HuH-7 (cell line): ENCODE measurements at regions not wholly inside any gene's neighbourhood (a gene's known extent, or its start where the extent isn't known, plus 50 kb on each side); places are given as distances from the start of the nearest gene placed in this dataset.
A peak's percentile ranks its signal among the peaks of the same experiment; 100 is the strongest.
"Not testable (repeated sequence)": the region's sequence is repeated elsewhere in the genome, so short reads cannot be mapped to it uniquely, and the experiment has no call there.

Source experiments
- DNase-seq: peaks from one replicate; pipeline ENCODE4 v3.0.0; 2011; ENCODE audit warnings: low spot score

DNA sequence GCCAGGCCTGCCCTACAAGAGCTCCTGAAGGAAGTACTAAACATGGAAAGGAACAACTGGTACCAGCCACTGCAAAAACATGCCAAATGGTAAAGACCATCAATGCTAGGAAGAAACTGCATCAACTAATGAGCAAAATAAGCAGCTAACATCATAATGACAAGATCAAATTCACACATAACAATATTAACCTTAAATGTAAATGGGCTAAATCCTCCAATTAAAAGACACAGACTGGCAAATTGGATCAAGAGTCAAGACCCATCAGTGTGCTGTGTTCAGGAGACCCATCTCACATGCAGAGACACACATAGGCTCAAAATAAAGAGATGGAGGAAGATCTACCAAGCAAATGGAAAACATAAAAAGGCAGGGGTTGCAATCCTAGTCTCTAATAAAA is 119.0 kb upstream of the CARMIL1 start:
- not testable (repeated sequence) for DNase-seq

DNA sequence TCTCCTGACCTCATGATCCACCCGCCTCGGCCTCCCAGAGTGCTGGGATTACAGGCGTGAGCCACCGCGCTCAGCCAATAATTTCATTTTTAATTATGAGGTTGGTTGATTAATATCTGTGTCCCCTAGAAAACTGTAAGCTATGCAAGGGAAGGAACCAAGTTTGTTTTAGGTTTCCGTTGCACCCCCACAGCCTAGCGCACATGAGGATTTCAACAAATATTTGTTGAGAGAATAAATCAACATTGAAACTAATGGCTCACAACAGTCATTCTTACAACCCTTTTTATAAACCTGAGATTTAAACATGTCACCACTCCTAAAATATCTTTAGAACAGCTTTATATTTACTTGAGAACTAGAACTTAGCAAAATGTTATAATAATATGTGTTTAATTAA is 114.0 kb upstream of the CARMIL1 start:
- no peak for DNase-seq

DNA sequence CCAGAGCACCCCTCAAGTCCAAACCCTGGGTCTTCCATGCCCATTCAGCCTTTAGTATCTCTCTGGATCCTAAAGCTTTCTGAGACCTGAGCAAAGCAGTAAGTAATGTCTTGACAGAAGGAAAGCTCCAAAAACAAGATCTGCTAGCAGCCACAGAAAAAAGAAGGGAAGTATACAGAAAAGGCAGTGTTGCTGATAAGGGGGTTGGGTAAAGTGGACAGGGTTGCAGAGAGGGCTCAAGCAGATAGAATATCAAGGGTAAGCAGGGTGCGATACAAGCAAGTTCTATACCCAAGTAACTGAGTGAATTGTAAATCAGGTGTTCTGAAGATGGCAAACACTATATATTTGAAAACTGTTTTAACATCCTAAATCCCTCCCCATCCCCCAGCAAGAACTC is 113.4 kb upstream of the CARMIL1 start:
- no peak for DNase-seq

DNA sequence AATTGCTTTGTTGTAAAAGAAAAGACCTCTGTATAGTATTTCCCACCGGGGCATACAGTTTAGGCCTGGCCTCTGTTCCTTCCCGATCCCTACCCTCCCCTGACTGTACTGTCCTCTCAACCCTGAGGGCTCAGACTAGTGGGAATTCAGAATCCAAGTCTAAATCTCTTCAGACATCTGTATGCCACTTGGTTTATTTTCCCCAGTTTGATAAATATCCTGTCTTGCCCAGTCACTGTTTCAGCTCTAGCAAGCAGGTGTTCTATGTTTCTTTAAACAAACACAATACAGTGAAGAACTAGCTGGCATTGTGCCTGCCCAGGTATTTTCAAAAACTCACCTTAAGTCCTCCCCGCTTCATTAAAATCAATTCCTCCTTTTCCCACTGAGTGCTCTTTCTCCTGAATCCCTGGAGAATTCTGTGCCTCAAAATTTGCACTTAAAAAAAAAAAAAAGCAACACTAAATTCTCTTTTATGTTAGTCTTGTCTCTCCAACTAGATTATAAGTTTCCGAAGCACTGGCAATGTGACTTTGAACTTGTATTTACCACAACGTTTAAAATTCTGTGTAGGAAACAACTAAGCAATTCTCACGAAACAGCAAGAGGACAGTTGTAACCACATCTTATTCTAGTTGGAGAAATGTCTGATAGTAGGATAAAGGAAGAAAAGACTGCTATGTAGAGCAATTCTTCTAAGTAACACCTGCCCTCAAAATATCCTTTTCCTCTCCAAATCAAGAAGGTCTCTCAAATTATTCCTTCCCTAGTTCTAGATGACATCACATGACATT is 112.0 kb upstream of the CARMIL1 start:
- no peak for DNase-seq

DNA sequence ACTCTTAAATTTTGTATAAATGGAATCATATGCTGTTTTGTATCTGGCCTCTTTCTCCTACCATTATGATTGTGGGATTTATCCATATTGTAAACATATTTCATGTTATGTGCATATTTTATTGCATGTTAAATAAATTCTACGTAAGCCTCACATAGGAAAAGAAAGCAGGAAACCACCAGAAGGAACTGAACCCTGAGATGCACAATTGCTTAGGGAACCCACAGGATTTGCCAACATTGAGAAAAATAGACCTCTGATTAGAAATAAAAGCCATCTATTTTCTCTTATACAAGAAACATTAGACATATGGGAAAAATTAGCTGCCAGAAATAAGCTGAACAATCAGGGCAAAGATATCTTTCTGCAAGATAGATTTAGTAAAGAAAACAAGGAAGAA is 111.2 kb upstream of the CARMIL1 start:
- no peak for DNase-seq

DNA sequence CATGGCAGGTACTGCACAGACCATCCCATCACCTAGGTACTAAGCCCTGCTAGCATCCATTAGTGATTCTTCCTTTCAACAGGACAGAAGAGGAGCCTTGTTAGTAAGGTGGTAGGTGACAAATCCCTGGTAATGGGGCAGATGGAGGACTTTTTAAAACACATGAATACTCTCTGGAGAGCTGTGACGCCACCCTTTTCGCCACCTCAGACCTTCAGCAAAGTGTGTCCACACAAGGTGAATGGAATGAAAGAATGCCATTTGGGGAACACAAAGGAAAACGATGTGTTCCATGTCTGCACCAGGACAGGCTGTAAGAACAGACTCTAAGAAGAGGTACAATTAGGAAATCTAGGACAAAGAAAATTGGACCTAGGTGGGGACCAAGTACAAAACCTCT is 110.5 kb upstream of the CARMIL1 start:
- DNase-seq = no peak

DNA sequence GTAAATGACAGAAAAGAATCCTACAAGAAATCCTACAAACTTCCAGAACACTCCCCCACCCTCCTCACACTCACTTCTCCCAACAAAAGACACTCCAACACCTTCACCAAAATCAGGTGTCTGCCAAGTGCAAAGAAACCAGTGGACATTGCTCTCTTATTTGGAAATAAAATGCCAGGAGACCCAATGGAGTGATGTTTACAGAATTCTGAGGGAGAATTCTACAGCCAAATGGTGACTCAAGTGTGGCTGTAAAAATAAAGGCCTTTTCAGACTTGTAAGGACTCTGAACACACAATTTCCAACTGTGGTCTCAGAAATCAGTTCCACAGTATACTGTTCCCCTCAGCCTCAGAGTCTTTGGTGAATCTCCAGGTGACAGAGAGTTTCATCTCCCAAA is 109.6 kb upstream of the CARMIL1 start:
- no peak for DNase-seq

DNA sequence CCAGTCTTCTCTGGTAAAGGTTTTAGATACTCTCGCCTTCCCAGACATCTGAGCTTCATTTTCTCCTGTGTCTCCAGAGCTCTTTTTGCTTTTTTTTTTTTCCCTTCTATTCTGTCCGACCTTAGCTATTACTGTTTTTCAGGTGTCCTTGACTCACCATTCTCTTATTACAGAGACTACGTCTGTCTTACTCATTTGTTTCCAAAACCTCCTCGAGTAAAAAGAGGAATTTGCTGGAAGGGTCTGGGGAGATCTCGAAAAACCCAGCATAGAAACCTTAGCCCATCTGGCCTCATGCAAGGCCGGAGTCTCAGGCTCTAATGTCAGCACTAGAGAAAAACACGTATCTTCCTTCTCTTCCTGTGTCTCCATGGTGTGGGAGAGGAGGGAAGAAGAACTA is 109.2 kb upstream of the CARMIL1 start:
- no peak for DNase-seq

DNA sequence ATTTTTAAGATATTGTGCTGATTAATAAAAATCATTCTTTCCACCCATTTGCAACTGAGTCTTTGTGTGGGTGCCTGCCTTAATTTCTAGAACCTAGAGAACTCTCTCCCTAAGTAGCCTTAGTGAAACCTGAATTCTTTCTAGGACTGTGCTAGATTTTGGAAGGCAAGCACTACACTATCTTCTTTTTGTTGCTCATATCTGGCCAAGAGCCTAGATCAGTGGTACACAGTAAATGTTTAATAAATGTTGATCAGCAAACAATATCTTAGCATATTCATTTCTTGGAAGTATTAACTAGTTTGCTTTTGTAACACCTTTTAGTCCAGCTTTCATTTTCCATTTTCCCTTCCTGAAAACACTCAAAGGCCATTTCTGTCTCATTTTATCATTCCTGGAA is 108.5 kb upstream of the CARMIL1 start:
- DNase-seq = no peak

DNA sequence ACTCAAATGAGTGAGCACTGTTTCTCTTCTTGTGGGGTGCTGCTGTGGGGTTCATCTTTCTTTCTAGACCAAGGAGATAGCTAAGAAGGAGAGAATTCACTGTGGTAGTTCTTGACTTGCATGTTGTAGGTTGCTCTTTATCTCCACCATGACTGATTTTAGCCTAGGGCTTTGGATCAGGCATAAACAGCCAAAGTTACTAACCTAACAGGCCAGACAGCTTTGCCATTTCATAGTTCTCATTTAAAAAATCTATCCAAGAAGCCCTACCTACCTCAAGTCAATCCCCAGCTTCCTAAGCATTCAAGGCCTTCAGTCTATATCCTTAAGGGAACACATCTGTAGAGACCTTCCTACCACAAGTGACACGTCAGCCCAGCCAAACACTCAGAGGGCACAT is 107.9 kb upstream of the CARMIL1 start:
- DNase-seq = no peak

DNA sequence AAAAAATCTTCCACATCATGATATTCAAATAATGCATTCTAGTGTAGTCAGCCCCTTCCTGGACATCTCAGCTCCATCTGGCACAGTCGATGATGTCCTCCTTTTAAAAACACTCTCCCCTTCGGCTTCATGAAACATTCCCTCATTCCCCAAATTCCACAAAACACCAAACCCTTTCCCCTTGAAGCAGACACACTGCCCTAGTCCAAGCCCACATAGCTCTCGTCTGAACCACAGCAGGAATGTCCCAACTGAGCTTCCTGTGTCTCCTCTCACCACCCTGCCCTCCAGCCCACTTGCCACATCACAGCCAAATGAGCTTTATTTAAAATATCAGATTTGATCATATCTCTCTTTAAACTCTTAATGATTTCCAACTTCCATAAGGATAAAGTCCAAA is 106.4 kb upstream of the CARMIL1 start:
- DNase-seq = no peak

DNA sequence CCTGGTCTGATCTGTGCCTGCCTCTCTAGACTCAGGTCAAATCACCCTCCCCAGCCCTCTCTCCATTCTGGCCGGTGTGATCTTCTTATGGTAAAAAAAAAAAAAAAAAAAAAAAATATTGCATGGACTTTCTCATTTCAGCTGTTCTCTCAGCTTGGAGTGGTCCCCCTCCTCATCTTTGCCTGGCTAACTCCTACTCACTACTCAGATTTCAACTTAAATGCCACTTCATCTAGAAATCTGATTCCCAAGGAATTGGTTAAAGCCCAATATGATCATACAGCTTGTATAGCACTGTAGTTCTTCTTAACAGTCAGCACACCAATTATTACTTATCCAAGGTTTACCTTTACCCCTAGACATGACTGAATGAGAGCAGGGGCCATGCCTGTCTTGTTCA is 105.9 kb upstream of the CARMIL1 start:
- DNase-seq = no peak

DNA sequence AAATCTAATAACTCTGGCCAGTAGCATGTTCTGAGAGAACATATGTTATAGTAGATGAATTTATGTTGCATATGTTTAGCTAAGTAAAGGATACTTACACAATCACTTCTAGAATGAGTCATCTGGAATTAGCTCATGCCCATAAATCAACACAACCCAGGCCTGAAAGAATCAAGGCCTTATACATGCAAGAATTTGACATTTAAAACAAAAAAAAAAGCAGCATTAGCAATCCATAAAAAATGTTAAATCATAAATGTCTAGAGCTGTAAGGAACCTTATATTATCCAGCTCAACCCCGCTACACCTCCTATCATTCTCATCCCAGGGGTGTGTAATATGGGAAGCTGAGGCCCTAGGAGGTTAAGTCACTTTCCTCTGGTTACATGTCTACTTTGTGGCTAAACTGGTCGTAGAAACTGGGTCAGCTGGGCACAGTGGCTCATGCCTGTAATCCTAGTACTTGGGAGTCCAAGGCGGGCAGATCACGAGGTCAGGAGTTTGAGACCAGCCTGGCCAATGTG is 105.2 kb upstream of the CARMIL1 start:
- DNase-seq = peak; percentile 25

DNA sequence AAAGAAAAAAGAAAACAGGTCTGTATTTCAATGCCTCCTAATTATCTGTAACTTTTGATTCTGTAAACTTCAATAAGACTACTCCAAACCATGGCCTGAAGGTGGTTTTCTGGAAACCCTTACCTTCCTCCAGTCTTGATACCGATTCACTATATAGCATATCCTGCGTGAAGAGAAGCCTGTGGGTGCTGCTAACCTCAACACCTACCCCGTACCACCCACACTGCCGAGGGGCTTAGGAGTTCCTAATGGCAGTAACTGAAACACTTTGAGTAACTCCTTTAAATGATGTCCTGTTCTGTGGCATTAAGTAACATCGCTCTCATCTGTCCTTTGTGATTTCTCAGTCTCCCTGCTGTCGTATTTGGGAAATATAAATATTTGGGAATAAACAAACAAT is 104.5 kb upstream of the CARMIL1 start:
- no peak for DNase-seq

DNA sequence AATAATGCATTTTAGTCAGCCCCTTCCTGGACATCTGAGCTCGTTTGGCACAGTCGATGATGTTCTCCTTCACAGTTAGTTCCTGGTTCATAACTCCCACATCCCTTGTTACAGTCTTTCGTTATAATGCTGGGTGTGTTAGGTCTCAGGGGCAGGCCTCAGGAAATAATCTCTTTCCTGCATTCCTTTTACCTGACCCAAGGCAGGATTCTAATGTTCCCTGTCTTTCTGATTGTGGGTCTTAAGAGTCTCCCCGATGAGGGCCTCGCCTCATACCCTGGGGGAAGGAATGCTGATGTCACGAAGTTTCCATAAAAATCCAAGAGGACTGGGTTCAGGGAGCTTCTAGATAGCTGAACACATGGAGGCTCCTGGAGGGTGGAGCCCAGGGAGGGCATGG is 104.0 kb upstream of the CARMIL1 start:
- no peak for DNase-seq

DNA sequence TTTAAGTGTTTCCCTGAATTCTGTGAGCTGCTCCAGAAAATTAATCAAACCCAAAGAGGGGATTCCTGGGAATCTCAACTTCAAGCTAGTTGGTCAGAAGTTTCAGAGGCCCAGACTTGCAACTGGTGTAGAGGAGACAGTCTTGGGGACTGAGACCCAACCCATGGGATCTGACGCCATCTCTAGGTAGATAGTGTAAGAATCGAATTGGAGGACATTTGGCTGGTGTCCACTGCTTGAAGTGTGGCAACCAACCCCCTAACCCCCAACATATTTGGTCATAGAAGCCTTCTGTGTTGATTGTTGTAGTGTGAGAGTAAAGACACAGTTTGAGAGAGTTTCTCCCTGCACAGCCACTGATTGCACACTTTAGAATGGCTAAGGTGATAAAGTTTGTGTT is 103.5 kb upstream of the CARMIL1 start:
- peak; percentile 16 for DNase-seq

DNA sequence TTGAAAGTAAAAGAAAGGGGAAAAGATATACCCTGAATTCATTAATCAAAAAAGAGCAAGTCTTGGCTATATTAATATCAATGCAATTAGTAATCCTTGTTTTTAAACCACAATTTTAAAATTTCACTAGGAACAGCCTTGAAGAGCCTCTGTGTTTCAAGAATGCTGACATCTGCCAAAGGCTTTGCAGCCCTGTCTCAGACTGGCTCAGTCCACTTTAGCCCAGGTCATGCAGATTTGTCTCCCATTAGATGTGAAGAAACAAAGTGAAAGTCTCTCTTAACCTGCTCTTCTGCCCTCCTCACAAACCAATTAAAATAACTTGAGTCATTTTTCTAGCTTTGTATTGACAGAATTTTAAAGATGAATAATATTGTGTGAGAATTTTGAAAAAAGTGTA is 102.7 kb upstream of the CARMIL1 start:
- no peak for DNase-seq

DNA sequence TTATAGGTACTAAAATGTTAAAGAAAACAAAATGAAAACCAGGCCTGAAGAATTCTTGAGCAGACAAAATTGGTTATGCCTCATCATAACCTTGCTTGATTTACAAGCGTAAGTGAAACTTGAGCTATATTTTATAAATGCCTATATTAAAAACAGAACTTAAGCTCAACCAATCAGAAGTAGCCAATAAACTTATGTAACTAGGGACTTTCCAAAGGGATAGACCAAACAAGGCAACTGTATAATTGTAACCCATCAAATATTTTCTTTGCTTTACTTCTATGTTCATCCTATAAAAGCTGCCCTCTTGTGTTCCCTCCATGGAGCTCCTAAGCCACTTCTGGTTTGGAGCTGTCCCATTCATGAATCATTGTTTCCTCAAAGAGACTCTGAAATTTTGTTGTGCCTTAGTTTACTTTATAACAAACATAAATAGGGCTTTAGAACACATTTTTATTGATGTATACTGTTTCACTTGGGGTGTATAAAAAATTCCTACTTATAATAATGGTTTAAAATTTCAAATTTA is 101.6 kb upstream of the CARMIL1 start:
- no peak for DNase-seq

DNA sequence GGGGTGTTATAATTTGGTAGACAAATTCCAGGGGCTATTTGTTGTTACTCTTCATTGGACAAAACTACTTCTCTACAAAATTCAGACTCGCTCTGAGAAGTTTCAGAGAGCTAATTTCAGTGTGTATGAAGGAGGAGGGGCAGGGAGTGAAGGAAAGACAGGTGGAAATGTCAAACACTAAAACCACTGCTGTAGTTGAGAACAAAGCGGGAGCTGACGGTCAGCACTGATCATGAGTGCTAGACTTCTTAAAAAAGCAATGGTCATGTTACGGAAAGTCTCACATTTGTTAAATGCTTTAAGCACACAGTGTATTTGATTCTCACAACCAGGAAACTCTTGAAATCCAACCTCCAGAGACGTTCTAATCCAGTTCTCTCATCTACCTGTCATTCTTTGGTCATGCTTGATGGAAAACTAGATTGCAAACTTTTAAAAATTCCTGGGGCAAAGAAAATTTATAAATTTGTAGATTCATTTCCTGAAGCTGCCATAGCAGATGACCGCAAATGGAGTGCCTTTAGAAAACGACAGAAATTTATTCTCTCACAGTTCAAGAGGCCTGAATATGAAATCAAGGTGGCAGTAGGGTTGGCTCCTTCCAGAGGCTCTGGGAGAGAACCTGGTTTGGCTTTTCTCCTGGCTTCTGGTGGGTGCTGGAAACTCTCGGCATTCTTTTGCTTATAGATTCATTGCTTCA is 100.7 kb upstream of the CARMIL1 start:
- no peak for DNase-seq

DNA sequence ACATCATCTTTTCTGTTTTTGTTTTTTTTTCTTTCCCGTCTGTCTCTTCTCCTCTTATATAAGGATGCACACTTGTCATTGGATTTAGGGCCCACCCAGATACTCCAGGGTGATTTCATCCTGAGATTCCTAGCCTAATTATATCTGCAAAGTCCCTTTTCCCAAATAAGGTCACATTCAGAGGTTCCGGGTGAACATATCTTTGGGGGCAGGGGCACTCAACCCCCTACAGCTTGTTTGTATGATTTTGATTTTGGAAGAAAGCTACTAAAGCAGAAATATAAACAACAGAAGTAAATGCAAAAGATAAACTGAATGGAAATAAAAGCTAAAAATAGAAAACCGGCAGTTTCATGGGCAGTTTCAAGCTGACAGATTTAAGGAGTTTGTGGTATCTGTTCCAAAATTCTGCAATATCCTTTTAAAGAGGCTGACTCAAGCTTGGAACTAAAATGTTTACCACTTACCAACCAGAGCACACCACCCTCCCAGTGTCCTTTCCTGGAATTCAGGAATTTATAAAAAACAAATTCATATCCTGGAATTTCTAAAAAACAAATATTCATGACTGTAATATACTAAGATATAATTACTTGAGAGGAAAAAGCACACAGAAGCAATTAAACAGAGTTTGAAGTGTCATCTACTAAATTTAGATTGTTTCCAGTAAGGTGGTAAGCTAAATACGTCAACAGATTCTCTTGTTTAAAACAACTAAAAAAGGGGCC is 100.0 kb upstream of the CARMIL1 start:
- no peak for DNase-seq

DNA sequence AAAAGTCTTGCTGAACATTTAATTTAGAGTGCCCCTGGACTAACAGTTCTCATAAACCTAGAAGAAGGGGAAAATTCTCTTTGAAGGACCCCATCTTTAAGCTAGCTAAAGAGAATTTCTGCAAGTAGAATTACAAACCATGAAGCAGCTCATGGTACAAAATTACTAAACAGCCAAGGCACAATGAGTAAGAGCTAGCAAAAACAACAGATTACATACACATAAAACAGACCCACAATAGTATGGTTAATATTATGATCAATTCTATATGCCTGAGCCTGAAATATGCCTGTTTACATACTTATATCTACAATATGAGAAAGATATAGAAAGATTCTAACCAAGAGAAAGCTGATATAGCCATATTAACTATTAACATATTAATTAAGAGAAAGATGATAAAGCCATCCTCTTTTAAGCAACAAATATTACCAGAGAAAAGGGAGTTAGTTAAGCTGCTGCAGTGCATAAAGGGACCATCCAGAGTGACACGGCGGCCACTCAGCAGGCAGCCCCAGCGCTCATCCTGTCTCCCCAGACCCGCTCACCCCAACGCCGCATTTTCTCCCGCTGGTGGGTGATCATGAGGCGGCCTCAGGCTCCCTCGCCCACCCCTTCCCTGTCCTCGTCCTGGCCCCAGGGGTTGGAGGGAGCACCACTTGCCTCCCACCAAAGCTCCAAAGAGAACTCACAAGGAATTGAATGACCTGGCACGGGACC is 98.4 kb upstream of the CARMIL1 start:
- DNase-seq = no peak

DNA sequence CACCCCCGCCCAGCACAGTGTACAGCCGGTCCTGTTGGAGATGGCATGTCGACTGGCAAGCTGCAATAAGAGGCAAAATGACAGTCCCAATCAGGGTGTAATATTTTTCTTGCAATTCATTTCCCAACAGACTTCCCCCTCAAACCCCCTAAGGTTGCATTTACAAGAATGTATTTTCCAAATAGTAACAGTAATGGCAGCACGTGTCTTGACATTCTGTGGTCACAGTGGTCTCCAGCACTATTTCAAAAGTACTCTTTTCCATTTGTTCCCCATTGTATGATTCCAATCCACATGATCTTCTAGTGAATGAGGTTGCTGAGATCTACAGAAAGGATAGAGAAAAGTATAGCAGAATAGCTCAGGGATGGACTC is 97.8 kb upstream of the CARMIL1 start:
- no peak for DNase-seq
